ENCODE measurements at regions not wholly inside any gene's neighbourhood (a gene's known extent, or its start where the extent isn't known, plus 50 kb on each side); places are given as distances from the start of the nearest gene placed in this dataset.

DNA sequence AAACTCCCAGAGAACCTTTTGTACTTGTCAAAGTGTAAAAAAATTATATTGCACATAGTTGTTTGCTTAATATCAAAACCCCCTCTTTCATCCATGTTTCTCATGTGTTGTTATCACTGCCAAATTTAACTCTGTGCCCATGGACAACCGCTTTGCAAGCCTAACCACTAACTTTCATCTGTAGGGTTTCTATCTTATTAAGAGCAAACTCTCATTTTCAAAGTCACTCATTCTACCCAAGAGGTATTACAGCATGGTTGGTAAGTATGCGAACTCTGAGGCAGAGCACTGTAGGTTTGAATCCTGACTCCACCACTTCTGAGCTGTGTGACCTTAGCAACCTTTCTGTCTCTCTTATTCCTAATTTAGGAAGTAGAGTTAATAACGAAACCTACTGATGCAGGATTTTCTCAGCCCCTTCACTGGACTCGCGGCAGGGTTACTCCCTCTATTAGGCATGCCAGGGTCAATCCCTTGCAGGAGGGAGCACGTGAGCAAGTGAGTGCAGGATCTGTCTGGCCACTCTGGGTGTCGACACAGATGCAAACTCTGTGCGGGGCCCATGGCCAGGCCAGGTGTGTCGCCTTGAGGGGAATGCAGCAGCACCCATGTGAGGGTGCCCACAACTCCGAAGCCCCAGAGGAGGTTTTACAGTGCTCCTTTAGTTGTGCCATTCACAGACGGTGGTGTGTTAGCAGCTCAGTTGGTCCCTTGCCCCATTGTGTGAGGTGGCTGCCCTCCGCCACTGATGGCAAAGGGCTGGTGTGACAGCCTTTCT, 361.5 kb upstream of the ADGRL2 start:
- DNase-seq (ENCODE audit: low read depth in 2 of 2): no peak

DNA sequence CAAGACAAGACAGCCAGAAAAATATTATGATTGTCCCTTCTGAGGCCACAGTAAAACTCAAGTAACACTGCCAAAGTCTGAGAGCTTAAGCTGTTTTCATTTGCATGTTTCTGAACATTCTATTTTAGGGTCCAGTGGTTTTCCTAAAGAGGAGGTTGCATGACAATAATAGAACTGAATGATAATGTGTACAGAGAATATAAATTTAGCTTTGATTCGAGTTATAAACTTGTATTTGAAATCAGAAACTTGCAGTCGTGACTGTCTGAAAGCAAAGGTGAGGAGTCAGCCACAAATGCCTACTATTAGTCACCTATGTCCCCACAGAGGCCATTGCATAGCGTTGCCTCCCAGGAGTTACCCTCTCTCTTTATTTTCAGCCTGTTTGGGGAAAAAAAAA, 363.1 kb upstream of the ADGRL2 start:
- DNase-seq (ENCODE audit: low read depth in 2 of 2): no peak

DNA sequence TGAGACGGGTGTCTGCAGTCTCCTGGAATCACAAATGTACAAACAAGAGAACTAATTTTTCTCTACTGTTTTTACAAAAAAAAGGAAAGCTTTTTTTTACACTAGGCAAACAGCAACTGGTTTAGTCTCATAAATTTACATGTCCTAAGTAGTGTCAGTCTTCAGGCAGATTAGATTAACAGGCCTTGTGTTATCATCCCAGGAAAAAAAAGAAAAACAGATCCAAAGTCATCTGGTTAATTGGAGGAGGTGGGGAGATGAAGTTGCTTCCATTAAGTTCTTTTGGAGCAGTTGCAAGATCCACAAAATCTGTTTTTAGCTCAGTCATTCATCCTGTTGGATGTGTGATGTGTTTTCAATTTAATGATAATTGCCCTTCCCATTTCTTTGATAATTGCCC, 363.5 kb upstream of the ADGRL2 start:
- DNase-seq (ENCODE audit: low read depth in 2 of 2): no peak

DNA sequence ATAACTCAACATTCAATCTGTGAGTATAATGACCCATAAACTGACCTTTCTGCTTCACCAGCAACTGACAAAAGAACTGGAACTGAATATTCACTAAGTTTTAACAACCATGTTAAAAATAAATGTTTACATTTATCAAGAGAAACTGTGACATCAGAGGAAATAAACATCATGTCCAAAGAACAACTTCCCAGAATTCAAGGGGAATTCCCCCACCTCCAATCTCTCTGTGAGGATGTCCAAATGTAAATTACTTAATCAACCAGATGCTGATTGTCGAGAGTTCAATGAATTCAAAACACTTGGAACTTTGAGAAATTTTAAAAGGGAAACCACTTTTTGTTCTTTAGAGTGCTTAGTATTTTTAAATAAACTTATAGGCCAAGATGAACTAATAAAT, 365.6 kb upstream of the ADGRL2 start:
- DNase-seq (ENCODE audit: low read depth in 2 of 2): peak in 1 of 2 donors; percentile 17

DNA sequence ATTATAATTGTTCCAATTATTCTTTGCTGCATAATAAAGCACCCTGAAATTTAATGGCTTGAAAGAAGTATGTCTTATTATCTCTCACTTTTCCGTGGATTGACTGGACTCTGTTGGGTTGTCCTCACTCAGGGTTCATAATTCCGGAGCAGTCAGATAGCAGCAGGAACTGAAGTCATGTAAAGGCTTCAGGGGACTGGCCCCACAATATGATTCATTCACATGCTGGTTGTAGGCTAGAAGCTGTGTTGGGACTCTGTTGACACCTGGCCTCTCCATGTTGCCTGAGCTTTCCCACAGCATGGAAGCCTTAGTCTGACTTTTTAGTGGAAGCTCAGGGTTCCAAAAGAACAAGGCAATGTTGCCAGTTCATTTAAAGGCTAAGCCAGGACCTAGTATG, 367.1 kb upstream of the ADGRL2 start:
- DNase-seq (ENCODE audit: low read depth in 2 of 2): no peak

DNA sequence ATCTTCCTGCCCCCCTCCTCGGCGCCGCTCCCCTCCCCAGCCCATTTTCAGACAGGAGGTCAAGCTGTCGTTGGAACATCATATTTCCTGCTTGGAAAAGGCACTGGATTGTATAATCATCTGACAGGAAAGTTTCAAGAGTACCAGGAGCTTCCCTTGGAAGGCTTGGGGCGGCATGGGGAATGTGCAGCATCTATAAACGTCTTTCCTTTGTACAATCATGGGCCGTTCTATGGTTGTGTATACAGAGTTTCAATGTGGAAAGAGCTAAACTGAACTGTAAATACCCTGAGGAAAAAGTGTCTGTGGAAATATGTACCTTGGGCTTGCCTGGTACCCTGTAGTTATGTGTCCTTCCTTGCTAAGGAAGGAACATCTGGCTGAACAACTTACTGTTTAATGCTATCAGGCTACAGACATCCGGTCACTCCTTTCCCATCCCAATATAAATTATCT, 368.1 kb upstream of the ADGRL2 start:
- peak; percentile 1 to 8 for DNase-seq (ENCODE audit: low read depth in 2 of 2)

DNA sequence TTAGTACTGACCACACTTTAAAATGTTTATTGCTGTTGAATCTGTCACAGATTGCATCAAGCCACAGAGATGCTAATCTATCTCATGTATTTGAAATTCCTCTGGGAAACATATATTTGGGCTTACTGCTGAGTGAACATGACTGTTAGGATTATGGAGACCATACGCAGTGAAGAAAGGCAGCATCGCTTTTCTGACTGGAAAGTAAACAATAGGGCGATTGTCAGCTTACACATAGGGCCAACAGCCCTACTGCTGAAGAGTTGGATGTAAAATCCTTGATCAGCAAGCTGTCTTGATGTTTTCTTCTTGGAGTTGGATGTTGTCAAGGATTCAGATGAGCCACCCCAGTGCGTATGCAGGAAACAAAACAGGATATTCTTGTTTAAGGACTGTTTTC, 368.7 kb upstream of the ADGRL2 start:
- DNase-seq (ENCODE audit: low read depth in 2 of 2): peak in 1 of 2 donors; percentile 19

DNA sequence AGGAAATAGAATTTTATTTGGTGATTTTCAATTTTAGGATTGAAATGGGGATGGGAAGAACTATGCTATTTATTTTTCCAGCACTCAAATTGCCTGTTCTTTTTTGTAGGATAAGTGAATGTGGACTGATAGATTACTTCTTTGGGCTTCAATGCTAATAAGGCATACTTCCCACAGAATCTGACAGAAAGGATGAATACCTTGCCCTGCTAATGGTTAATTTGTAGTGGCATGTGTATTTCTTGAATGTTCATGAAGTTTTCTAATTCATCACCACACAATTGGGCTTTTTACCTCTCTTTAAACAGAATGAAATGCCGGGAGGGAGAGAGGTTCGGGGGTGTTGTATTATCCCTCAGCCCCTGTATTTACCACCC, 369.1 kb upstream of the ADGRL2 start:
- no peak for DNase-seq (ENCODE audit: low read depth in 2 of 2)

DNA sequence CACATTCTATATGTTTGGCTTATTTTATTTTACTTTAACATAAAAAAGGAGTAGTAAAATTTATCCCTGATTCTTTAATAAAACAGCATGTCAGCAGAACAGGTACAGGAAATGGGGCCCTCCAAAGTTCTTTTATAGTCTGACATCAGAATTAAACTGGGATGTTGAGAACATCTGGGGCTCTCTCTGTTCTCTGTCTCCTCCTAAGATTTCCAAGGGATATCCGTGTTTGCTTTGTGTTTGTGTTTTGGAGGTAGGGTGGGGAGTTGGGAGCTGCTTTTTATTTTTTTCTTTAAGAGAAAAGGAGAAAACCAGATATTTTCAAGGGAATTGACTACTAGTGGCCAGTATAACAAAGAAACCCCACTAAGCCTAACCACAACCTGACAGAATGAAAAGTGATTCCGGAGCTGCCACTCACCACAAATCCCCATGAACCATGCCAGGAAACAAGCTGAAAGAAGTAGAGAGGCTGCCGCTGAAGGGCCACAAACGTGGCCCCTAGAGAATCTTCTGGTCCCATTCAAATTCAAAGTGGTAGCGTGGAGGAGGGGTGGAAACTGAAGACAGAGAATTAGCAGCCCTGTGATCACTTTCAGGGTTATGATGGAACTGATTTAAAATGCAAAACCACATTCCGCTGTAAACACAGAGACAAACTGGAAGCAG, 369.6 kb upstream of the ADGRL2 start:
- DNase-seq (ENCODE audit: low read depth in 2 of 2): no peak

DNA sequence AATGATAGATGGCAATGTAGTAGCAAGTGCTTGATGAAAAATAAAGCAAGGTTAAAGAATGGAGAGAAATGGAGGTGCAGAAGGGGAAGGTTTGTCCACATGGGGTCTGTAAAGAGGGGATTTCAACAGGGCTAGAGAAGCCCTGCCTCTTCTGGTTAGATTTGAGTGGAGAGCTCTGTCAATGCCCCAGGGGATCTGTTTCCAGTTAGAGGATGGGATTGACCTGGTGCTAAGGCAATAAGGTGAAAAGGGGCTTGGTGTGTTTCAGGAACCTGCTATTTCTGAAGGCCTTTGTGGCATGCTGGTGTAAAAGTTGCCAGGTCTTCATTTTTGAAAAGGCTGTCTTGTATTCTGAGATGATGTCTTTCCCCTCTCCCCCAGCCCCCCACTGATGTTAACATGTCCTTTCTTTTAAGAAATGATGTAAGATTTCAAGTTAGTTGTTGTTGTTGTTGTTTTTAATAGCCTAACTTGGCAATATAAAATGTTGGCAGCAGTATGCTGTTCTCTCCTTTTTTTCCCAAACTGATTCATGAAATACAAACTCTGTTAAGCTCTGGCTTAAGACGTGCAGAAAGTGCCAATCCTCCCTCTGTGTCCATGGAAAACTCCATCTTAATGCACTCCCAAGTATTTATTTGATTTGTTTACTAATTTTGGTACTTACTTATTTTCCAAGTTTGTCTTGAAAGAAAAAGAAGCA, 370.3 kb upstream of the ADGRL2 start:
- DNase-seq (ENCODE audit: low read depth in 2 of 2): no peak

DNA sequence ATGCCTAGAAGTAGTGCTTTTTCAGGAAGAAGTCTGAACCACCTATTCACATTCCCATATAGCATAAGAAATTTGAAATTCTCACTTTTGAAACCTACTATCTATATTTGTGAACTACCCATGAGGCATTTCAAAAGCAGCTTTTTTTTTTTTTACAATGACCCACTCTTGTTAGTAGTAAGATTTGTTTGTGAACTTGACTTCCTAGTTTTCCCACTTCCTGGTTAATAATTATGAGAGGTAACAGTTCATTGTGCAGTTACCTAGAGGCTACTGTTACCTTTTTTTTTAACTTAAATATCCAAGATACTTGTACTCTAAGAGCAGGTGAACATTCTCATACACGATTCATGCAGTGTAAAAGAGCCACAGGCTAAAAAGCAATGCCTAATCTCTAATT, 371.7 kb upstream of the ADGRL2 start:
- DNase-seq (ENCODE audit: low read depth in 2 of 2): no peak

DNA sequence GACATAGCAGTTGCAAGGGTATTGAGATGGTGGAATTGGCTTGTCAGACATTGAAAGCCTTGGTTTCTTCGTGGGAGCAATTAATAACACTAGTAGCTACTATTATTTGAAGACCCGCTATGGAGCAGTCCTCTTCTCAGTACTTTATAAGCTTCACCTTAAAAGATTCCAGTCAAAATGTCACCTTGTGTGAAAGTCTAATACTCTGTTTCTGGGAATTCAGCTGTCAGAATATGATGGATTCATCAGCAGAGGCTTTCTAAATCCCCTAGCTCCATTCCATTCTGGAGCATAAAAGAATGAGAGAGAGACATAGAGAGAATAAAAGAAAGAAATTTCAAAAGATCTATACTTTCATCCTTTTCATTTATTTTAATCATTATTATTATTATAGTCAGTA, 375.9 kb upstream of the ADGRL2 start:
- DNase-seq (ENCODE audit: low read depth in 2 of 2): no peak

DNA sequence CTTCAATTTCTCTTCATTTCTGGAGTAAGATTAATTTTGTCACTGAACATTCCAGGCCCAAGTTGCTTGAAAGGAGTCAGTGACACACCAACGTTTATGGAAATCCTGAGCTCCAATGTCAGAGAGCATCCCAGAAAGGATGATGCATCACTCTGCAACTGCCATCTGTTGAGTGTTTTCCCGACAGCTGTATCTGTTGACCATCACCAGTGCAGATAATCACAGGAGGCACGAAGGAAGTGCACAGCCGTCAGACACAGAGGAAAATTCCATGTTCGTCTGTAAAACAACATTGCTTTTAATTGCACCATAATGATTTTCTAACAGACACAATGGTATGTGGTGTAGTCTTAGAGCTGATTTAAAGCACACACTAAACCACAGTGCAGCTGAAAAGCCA, 376.7 kb upstream of the ADGRL2 start:
- peak in 1 of 2 donors; percentile 5 for DNase-seq (ENCODE audit: low read depth in 2 of 2)

DNA sequence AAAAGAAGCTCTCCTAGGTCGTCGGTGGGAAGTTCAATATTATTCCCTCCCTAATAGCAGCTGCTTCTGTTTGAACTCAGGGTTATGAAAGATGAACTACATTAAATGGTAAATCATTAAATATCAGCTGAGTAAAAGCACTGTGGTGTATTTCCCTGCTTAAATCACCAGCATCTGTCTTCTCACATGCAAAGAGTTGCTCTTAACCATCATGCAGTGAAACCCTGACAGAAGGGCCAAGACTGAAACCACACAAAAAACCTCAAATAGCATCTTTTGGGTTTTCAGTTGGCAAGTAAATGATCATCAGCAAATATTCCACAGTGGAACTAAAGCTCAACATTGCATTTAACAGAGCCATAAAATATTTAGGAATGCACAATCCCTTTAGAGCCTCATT, 380.0 kb upstream of the ADGRL2 start:
- DNase-seq (ENCODE audit: low read depth in 2 of 2): no peak

DNA sequence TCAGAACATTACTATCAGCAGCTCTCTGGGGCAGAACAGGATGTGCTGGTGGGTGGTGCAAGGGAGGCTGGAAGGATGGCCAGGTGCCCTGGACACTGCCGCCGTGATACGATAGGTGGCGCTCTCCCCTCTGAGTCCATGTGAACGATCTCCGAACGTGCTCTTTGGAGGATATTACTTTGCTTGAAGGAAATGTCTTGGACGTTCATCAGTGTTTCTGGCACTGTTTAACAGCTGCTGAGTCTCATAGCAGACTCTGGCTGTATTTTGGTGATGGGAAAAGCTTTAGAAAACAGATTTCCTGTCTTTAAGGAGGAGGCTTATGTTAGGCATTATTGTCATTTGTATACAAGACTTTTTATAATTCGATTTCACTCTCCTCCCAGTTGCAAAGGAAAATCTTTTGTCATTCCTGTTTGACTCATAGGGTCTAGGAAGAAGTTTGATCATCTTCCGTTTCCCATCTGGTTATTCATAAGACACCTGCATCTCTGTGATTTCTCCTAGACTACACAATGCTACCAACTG, 386.2 kb upstream of the ADGRL2 start:
- DNase-seq (ENCODE audit: low read depth in 2 of 2): peak; percentile 30 to 66

DNA sequence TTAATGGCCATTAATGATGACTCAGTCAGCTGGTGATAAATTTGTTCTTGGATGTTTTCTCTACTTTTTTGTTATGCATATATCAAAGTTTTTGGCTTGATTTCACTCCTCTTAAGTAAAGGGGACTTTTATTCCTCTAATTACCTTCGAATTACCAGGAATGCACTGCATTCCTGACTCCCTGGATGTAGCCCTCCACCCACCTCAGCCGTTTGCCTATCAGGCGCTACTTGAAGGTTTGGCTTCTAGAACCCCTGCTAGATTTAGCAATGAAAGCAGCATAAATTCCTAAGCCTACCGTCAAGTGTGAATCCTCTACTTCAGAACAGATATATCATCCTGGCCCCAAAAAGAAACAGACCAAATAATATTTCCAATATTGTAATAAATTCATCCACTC, 387.8 kb upstream of the ADGRL2 start:
- no peak for DNase-seq (ENCODE audit: low read depth in 2 of 2)

DNA sequence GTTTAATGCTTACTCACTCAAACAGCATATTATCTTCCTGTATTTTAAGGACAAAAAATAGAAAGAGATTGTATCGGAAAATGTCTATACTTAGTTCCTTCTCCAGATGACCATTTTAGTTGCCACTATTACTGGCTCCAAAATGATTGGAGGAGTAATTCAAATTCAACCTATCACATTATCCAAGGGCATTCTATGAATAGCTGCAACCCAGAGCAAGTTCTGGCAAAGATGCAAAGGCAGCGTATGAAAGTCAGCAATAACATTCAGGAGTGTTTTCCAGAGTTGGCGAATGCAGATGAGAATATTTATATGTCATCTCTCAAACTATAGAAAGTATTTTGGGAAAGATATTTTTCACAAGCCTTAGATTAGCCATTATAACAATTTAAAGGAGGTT, 389.8 kb upstream of the ADGRL2 start:
- no peak for DNase-seq (ENCODE audit: low read depth in 2 of 2)

DNA sequence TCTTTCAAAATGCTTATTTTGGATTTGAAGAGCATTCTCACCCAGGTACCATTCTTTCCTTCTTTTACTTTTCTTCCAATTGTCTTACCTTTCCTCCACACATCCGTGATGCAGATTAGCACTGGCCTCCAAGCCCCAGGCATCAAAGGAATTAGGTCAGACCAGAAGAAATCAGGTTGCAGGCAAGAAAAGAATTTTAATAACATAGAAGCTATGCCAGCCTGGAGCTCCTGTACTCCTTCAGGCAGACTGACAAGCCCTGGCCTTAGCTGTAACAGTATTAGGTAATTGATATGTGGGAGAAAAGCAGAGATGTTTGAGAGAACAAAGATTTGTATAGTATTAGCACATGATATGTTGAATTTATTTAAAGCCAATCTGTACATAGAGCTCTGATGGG, 390.4 kb upstream of the ADGRL2 start:
- no peak for DNase-seq (ENCODE audit: low read depth in 2 of 2)

DNA sequence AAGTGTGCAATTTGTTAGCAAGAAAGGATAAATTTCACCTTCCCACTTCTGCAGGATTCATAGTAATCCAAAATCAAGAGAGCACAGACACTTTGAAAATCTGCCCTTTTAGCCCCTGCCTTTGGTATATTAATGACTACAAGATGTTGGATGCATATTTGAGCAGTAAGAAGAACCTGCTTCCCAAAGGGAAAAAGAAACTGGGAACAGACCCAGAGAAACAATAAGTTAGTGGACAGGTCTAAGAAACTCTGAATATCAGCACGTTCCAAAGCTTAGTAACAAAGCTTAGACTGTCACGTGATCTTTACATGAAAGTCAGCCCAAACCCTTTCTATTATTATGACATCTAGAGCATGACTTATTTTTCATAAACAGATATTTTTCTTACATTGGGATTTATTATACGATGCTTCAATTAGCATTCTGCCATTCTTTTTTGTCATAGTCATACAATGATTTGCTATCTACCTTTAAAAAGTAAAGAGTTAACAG, 390.9 kb upstream of the ADGRL2 start:
- no peak for DNase-seq (ENCODE audit: low read depth in 2 of 2)

DNA sequence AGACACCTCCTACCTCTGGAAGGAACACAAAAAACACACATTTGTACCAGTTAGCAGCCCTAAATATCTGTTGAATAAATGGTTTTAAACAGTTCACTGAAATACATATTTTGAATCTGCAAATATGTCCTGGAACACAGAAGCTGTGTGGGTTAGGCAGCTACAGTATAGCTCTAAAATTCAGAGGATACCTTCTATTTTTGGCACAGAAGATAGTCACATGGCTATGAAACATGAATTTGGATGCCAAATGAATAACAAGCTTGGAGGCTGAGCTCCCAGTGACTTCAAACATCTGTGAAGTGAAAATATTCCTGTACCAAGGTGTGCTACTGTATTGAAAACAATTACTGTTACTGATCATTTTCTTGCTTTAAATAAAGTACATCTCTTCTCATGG, 391.5 kb upstream of the ADGRL2 start:
- no peak for DNase-seq (ENCODE audit: low read depth in 2 of 2)

DNA sequence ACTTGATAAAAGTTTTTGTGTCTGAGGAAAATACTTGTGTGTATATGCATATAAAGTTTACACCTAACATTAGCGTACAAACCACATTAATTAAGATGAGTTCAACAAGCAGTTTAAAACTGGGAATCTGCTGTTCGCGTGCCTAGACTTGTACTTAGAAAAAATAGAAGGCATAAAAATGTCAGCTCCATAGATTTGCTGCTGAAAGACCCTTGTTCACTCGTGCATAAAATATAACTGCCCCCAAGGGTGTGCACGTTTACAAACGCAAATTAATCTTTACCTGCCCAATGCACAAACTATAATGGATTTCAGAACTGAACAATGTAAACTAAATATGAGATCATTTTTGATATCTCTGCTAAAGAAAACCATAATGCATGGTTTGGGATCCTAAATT, 392.3 kb upstream of the ADGRL2 start:
- no peak for DNase-seq (ENCODE audit: low read depth in 2 of 2)

Measured in lung microvascular endothelial cell (primary cell).